ENCODE measurements at regions not wholly inside any gene's neighbourhood (a gene's known extent, or its start where the extent isn't known, plus 50 kb on each side); places are given as distances from the start of the nearest gene placed in this dataset.

DNA sequence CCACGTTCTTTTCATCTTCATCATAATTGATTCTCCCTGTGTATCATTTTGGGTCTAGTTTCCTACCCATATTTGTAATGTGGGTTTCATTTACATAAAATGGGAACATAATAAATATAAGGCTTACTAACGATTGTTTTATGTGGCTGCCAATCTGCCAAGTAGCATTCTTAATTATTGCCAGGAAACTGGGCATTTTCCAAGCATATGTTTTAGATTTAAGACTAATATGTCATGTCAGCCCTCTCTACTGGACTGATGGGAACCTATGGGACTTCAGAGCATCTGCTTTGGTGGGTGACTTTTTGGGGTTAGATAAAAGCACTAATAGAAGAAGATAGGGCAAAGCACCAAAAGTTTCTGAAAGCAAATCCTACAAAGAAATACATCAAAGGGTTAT is 157.5 kb downstream of the TBX18 start:
- TF ChIP-seq, protein P1, sequence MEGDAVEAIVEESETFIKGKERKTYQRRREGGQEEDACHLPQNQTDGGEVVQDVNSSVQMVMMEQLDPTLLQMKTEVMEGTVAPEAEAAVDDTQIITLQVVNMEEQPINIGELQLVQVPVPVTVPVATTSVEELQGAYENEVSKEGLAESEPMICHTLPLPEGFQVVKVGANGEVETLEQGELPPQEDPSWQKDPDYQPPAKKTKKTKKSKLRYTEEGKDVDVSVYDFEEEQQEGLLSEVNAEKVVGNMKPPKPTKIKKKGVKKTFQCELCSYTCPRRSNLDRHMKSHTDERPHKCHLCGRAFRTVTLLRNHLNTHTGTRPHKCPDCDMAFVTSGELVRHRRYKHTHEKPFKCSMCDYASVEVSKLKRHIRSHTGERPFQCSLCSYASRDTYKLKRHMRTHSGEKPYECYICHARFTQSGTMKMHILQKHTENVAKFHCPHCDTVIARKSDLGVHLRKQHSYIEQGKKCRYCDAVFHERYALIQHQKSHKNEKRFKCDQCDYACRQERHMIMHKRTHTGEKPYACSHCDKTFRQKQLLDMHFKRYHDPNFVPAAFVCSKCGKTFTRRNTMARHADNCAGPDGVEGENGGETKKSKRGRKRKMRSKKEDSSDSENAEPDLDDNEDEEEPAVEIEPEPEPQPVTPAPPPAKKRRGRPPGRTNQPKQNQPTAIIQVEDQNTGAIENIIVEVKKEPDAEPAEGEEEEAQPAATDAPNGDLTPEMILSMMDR (conservative IDR thresholded peaks at IDR 0.05; ENCODE audit: low read length) = no peak
- TF ChIP-seq EZH2phosphoT487 (IDR thresholded peaks at IDR 0.05; ENCODE audit: borderline replicate concordance) = no peak
